GM12878 (cell line): ENCODE measurements at regions not wholly inside any gene's neighbourhood (a gene's known extent, or its start where the extent isn't known, plus 50 kb on each side); places are given as distances from the start of the nearest gene placed in this dataset.

Experiments
- CHD1 ChIP-seq: IDR thresholded peaks from 2 replicates; pipeline ENCODE4 v1.6.1; 2012; ENCODE audit warnings: low read depth, low read length, improper control_type of control experiment
- NFIC ChIP-seq: IDR thresholded peaks from 2 replicates; pipeline ENCODE4 v1.6.1; 2012; ENCODE audit warnings: low read depth, mild to moderate bottlenecking, inconsistent platforms, low read length, moderate library complexity
- POLR2A ChIP-seq: IDR thresholded peaks from 2 replicates; pipeline ENCODE4 v1.6.1; 2011; ENCODE audit warnings: low read depth, mild to moderate bottlenecking, low read length
- POLR2AphosphoS5 ChIP-seq: IDR thresholded peaks from 2 replicates; pipeline ENCODE4 v1.6.1; 2011; ENCODE audit warnings: mild to moderate bottlenecking, low read length, inconsistent platforms
- RAD21 ChIP-seq: IDR thresholded peaks from 2 replicates; pipeline ENCODE4 v1.6.1; 2011; ENCODE audit warnings: mild to moderate bottlenecking, low read depth, low read length, moderate library complexity; ENCODE audit not compliant: insufficient read depth
- TCF3 ChIP-seq: IDR thresholded peaks from 2 replicates; pipeline ENCODE4 v1.6.1; 2012; ENCODE audit warnings: low read depth, mild to moderate bottlenecking, low read length, borderline replicate concordance; ENCODE audit not compliant: insufficient read depth
- TF ChIP-seq, protein P1 (sequence below), 3 experiments: IDR thresholded peaks in 2 of 3; conservative IDR thresholded peaks in 1 of 3; 2 replicates each; pipeline ENCODE4 v1.5.1; 2011; ENCODE audit warnings: low read depth in 3 of 3, low read length in 3 of 3, mild to moderate bottlenecking in 3 of 3, control low read depth in 2 of 3, moderate library complexity in 2 of 3, inconsistent platforms in 1 of 3, mixed read lengths in 1 of 3; ENCODE audit not compliant: control insufficient read depth in 2 of 3, insufficient read depth in 1 of 3; ENCODE audit errors: extremely low read depth in 1 of 3

DNA sequence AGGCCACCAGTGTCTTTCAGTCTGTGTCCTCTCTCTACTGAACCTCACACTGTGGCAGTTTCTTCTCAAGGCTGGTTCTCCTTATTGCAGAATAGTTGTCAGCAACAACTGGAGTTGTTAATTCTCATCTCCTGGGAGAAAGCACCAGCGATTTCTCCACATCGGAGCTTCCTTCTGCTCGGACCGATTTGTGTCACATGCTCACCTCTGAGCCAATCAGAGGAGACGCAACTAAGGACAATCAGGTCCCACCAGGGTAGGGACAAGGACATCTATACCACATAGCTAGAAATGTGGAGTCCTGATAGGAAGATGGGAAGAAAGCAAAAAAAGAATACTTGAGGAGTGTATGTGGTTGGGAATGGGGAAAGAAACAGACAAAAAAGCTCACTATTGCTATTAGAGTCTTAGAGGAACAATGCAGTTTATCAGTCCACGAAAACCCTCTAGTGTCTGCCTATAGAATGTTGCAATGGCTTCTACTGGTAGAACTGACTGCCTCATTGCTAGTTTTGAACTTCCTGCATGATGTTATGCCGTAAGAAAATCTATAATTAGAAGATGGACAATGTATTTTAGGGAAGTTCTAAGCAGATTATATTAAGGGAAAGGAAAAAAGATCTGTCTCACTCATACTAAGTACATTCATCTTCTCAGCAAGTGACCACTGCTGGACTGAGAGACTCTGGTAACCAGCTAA lies 169.7 kb downstream of the CDCA7 start:
- TF ChIP-seq, protein P1, sequence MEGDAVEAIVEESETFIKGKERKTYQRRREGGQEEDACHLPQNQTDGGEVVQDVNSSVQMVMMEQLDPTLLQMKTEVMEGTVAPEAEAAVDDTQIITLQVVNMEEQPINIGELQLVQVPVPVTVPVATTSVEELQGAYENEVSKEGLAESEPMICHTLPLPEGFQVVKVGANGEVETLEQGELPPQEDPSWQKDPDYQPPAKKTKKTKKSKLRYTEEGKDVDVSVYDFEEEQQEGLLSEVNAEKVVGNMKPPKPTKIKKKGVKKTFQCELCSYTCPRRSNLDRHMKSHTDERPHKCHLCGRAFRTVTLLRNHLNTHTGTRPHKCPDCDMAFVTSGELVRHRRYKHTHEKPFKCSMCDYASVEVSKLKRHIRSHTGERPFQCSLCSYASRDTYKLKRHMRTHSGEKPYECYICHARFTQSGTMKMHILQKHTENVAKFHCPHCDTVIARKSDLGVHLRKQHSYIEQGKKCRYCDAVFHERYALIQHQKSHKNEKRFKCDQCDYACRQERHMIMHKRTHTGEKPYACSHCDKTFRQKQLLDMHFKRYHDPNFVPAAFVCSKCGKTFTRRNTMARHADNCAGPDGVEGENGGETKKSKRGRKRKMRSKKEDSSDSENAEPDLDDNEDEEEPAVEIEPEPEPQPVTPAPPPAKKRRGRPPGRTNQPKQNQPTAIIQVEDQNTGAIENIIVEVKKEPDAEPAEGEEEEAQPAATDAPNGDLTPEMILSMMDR (IDR thresholded peaks at IDR 0.05 in 2 of 3, conservative IDR thresholded peaks at IDR 0.05 in 1 of 3; ENCODE audit: control insufficient read depth in 2 of 3, extremely low read depth in 1 of 3, insufficient read depth in 1 of 3, low read depth in 3 of 3, low read length in 3 of 3), result no peak
- TF ChIP-seq POLR2AphosphoS5, result no peak
- TF ChIP-seq TCF3, result no peak
- TF ChIP-seq CHD1, result no peak
- no peak for TF ChIP-seq RAD21
- no peak for TF ChIP-seq NFIC
- TF ChIP-seq POLR2A, result no peak
